ENCODE measurements at regions not wholly inside any gene's neighbourhood (a gene's known extent, or its start where the extent isn't known, plus 50 kb on each side); places are given as distances from the start of the nearest gene placed in this dataset.

DNA sequence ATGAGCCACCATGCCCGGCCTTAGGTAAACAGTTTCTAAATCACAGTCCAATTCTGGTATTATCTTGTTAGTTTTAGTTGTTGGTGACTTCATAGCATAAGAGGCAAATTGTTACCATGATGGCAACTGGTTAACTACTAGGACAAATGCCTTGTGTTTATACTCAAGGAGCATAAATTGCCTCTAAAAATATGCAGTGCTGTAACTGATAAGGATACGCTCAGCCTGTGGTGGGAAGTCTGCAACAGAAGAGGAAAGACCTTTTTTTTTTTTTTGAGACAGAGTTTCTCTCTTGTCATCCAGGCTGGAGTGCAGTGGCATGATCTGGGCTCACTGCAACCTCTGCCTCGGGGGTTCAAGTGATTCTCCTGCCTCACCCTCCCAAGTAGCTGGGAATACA, 311.9 kb upstream of the ARGLU1 start:
- Histone ChIP-seq H3K27ac (no peak overlapping the region), H3K27me3 (no peaks in the 10 kb centered on the region), H3K4me3 (no peak overlapping the region), H3K4me1 (no peaks in the 10 kb centered on the region), H3K36me3 (no peaks in the 10 kb centered on the region), H3K9me3 (no peaks in the 10 kb centered on the region)
- intact Hi-C loops (cut with DNase I; ENCODE audit: low total_unique reads) = no loop called here
- no peak for TF ChIP-seq POLR2A (IDR thresholded peaks at IDR 0.05)
- TF ChIP-seq CTCF (IDR thresholded peaks at IDR 0.05) = no peak
- DNase-seq = no peak

DNA sequence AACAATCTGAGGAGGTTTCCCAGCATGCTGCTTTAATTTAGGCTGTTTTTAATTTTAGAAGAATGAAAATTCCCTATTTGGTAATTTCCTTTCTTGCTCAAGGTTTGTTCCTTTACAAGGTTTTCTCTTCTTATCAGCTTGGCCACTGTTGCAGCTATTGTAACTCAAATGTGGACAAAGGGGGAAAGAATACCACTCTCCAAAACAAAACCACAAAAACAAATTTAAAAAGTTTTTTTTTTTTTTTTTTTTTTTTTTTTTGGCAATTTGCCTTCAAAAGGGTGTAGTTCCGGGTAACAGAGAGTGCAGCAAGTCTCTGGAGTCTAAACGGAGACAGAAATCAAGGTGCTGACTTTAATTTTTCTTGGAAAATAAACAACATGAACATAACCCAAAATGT, 306.4 kb upstream of the ARGLU1 start:
- intact Hi-C loops (cut with DNase I; ENCODE audit: low total_unique reads) = no loop called here
- Histone ChIP-seq H3K9me3 (no peaks in the 10 kb centered on the region), H3K27ac (peak overlapping the region in 1 of 2 donors; percentile 2), H3K4me1 (no peaks in the 10 kb centered on the region), H3K27me3 (no peaks in the 10 kb centered on the region), H3K36me3 (no peaks in the 10 kb centered on the region), H3K4me3 (no peak overlapping the region)
- TF ChIP-seq POLR2A (IDR thresholded peaks at IDR 0.05) (no peak), CTCF (IDR thresholded peaks at IDR 0.05) (no peak)
- DNase-seq = no peak

GRCh38 chr13:106873810-106874209, 305.9 kb upstream of the ARGLU1 start:
- Histone ChIP-seq H3K27me3 (no peaks in the 10 kb centered on the region), H3K4me3 (no peak overlapping the region), H3K27ac (peak overlapping the region in 1 of 2 donors; percentile 2), H3K9me3 (no peaks in the 10 kb centered on the region), H3K4me1 (no peaks in the 10 kb centered on the region), H3K36me3 (no peaks in the 10 kb centered on the region)
- no peak for DNase-seq
- intact Hi-C loops (cut with DNase I; ENCODE audit: low total_unique reads) = no loop called here
- TF ChIP-seq CTCF (IDR thresholded peaks at IDR 0.05) (no peak), POLR2A (IDR thresholded peaks at IDR 0.05) (no peak)

GRCh38 chr13:106867249-106867648, 299.3 kb upstream of the ARGLU1 start:
- TF ChIP-seq POLR2A (IDR thresholded peaks at IDR 0.05) (no peak), CTCF (IDR thresholded peaks at IDR 0.05) (peak in 1 of 4 experiments; percentile 20)
- DNase-seq = no peak
- Histone ChIP-seq H3K27ac (peak overlapping the region in 1 of 2 donors; percentile 18), H3K9me3 (no peaks in the 10 kb centered on the region), H3K4me3 (no peak overlapping the region), H3K36me3 (no peaks in the 10 kb centered on the region), H3K27me3 (no peaks in the 10 kb centered on the region), H3K4me1 (no peaks in the 10 kb centered on the region)
- intact Hi-C loops (cut with DNase I; ENCODE audit: low total_unique reads) = no loop called here

DNA sequence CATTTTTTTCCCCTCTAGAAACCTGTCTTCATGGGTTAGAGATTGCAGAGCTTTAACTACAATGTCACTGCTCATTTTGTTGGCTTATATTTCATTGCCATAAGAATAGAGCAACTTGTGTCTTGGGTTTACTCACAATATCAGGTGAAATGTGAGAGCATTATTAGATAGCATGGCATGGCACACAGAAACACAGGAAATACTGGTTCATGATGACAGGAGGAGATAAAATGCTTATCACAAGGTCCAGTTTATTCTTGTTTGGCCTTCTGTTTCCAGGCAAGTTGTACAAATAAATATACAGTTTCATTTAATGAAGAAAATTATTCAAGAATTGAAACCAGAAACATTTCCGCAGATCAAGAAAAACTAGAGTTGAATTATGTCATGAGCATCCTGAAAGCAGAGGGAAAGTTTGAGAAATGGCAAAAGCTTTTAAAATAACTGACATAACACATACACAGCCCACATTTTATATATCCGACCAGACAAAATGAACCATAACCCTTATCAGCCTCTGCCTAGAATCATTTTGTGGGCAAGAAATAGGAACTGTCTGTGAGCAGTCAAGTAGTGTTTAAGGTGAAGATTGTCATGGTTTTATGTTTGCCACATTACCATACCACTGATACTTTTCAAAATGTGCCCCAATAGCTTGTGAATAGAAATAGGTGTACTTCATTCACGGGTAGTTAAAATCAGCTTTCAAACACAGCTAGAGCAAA, 297.9 kb upstream of the ARGLU1 start:
- no peak for TF ChIP-seq CTCF (IDR thresholded peaks at IDR 0.05)
- no peak for TF ChIP-seq POLR2A (IDR thresholded peaks at IDR 0.05)

More for the DNA sequence above, 297.9 kb upstream of the ARGLU1 start:
- H3K4me3 ChIP-seq = no peak overlapping the region
- no peak overlapping the region for H3K27ac ChIP-seq
- no peak for DNase-seq
- no peaks in the 10 kb centered on the region for H3K36me3 ChIP-seq
- intact Hi-C loops (cut with DNase I; ENCODE audit: low total_unique reads) = no loop called here
- H3K27me3 ChIP-seq = no peaks in the 10 kb centered on the region
- H3K9me3 ChIP-seq = no peaks in the 10 kb centered on the region
- H3K4me1 ChIP-seq = no peaks in the 10 kb centered on the region
